HG03025 (cell line): ENCODE measurements at regions not wholly inside any gene's neighbourhood (a gene's known extent, or its start where the extent isn't known, plus 50 kb on each side); places are given as distances from the start of the nearest gene placed in this dataset.

ENCODE experiments used
- ATAC-seq: cut with Tn5 transposase; IDR thresholded peaks from one replicate; pipeline ENCODE4 v1.9.1; 2021; ENCODE audit warnings: mild to moderate bottlenecking, moderate library complexity; ENCODE audit not compliant: unreplicated experiment, low FRiP score

DNA sequence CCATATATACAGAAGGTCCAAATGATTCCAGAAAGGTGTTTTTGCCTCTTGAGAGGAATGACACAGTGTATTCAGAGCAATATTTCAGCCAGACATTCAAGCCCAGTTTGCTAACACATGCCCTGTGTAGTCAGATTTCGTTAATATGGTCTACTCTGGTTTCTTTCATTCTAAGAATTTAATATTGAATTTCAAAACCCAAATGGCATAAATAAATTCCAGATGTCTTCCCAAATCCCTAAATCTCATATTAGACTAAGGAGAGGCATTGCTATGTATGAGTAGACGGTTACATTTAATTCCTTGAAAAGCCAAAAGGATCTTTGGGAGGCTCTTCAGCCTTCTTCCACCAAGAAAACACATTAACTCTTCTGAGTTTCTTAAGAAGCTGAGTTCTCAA lies 66.3 kb upstream of the C1QTNF7 start:
- no peak for ATAC-seq

DNA sequence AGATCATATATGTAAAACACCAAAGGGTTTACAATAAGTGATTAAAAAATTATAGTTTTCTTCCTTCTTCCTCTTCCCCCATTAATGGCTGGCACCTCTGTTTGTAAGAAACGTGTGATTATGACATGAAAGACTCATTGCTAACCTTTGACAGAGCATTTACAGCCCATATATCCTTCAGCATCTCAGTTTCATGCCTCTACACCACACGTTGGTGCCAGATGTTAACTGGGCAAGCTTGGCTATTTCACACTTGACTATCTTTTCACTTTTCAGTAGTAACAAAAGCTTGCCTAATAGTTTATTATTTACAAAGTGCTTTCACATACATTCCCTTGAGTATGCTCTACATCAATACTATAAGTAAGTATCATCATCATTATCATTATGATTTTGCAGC lies 65.3 kb upstream of the C1QTNF7 start:
- ATAC-seq: no peak

DNA sequence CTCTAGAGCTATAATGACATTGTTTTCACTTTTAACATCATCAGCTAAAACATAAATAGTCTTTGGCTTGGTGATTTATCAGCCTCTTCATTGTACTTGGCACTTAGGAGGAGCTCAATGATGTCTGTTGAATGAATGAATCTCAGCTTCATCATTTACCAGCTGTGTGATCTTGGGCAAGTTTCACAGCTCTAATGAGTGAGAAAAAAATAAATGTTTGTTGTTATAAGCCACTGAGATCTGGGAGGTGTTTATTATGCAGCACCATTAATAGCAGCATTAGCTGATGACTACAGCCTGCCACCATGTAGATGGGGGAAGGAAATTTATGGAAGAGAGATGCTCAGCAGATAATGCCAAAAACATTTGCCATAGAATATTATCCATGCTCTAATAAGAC lies 63.6 kb upstream of the C1QTNF7 start:
- no peak for ATAC-seq

DNA sequence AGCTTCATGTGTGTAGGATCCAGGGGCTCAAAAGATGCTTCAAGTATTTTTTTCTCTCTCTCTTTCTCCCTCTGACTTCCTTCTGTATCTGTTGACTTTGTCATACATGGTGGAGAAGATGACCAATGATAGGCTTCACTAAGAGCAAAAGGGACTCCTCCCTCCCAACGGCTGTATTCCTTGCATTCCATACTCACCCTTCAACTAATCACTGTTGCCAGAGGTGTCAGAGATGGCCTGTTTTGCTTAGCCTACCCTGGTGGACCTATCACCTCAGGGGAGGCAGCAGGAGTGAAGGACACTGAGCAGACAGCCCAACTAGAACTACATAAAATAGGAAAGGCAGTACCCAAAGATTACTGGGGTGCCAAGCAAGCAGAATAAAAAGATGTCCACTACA lies 62.2 kb upstream of the C1QTNF7 start:
- no peak for ATAC-seq

DNA sequence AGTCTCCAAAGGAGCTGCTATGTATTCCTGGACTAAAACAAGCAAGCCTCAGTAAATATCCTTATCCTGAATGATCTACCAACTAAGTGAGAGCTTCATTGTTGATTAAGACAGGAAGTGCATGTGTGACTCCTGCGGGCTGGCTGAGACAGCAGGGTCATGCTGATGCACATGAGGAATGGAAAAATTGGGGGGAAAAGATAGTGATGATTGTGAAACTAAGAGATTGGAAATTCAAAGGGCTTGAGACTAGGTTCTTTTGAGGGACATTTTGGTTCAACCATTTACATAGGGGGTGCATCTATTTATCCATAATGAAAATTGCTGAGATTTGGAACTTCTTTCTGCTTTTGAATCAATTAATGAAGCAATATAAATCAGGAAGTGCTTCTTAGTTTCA lies 61.1 kb upstream of the C1QTNF7 start:
- ATAC-seq: no peak

DNA sequence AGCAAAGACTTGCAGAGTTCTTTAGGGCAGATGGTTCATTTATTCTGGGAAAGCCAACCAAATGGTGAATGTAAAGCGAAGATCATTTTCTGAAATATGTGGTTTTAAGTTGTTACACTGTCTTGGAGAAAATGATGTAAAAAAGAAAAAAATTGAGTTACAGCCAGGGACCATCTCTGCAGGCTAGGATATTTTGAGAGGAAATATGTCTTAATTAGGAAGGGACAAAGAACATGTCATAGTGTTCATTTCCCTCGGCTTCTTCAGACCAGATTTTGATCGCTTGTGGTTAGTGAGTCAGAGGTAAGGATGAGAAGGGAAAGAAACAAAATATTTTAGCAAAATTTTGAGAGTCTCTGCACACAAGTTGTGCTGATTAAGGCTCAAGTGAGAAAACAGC lies 59.0 kb upstream of the C1QTNF7 start:
- no peak for ATAC-seq

DNA sequence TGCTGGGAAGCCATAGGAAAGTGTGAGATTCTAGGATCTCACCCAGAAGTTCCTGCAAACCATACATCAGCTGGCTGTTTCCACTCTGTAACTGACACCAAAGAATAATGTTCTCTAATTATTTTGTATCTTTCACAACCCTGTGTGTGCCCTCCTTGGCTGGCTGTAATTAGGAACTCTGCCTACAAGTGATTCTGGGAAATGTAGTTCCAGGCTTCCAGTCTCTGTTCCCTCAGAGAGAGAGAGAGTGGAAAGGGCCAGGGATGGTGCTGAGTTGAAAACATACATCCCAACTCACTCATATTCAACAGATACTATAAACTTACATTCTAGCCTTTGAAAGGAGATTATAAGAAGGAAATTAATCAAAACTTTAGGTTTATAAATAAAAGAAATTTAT lies 57.5 kb upstream of the C1QTNF7 start:
- ATAC-seq: no peak

DNA sequence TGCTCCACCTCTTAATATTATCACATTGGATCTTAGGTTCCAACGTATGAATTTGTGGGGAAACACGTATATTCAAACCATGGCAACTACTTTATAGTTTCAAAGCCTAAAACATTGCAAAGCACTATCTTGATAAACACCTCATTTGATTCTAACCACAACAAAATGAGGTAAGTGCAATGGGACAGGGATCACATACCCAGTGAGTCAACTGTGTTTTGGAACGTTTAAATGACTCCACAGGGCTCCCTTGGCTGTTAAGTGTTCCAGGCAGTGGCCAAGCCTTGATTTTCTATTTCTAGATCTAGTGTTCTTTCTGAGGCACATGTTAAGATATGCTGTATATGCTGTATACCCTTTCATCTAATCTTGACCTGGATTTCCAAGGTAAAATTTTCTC lies 54.5 kb upstream of the C1QTNF7 start:
- ATAC-seq: no peak

DNA sequence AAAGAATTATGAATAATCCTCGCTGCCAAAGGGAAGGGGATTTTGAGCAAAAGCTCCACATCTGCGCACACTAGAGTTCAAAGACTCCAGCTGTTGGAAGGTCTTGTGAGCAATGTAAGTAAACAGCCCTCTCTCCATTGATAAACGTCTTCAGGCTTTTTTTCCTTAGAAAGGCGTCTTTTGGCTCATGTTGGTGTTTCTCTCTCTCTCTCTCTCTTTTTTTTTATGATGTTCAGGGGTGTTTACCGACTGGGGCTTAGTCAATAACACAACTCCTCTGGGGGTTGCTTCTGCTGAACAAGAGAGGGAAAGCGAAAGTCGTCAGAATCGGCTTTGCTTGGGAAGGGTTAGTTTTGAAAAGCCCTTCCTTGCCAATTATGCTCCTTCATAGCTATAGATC lies 53.2 kb upstream of the C1QTNF7 start:
- no peak for ATAC-seq

DNA sequence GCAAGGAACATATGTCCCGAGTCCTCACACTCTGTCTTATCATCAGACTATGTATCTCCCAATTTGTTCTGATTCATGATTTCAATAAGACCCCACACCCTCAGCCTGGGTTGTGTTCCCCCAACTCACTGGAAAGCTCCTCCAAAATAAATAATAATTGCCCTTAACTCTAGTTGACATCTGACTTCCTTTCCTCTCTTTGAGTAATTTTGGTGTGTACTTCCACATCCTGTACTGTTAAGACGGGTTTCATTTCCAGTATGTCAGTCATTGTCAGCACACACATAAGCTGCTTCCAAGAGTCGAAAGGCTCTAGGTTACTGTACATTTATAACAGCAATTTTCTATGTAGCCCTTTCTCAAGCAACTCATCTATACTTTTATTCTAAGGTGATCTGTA lies 52.2 kb upstream of the C1QTNF7 start:
- no peak for ATAC-seq

DNA sequence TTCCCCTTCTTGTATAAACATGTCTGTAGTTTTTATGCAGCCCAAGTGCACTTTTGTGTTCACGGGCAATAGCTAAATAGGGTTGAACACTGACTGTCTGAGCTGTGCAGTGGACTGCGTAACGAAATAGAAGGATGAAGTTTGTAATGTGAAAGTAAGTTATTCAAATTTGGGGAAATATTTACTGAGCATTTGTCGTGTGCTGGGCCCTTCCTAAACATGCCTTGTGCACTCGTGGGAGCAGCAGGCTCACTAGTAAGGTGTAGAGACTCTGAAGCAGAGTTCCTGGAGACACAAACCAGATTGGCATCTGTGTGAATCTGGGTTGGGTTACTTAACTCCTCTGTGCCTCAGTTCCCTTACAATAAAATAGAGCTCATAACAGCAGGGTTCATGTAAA lies 51.7 kb upstream of the C1QTNF7 start:
- ATAC-seq: no peak

DNA sequence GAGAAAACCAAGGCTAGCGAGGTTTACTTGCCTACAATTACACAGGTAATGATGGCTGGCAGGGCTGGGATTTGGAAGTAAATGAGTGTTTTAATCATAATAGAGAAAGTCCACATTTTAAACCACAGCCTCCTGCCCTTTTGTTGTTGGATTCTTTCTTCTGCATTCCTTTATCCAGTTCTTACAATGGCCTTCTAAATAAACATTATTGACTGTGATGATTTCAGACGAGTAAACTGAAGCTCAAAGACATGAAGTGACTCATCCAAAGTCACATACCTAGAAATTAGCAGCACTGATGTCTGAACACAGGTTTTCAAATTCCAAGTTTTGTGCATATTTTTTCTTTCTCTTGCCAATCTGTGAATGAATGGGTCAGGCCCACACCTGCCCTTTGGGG lies 51.2 kb upstream of the C1QTNF7 start:
- ATAC-seq: no peak
